ENCODE measurements at regions not wholly inside any gene's neighbourhood (a gene's known extent, or its start where the extent isn't known, plus 50 kb on each side); places are given as distances from the start of the nearest gene placed in this dataset.

DNA sequence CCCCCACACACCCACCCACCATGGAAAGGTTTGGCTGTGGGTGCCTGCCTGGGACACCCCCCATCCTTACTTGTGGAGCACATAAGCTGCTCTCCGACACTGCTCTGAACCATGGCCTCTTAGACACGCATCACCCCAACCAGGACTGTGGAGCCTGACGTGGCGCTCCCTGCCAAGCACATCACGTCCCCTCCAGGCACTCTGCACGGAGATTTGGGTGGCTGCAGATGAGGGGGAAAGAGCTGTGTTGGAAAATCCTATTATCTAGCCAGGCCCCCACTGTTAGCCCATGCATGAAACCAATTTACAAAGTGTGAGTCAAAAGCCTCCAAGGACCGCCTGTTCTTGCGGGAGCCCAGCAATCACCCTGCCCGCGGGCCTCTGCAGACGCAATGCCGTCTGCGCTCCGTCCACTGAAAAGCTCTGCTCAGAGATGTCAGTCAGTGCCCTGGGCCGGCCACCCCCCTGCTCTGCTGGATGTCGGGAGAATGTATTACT is 163.4 kb upstream of the NECTIN1 start (continued):
- TF ChIP-seq, protein P1, sequence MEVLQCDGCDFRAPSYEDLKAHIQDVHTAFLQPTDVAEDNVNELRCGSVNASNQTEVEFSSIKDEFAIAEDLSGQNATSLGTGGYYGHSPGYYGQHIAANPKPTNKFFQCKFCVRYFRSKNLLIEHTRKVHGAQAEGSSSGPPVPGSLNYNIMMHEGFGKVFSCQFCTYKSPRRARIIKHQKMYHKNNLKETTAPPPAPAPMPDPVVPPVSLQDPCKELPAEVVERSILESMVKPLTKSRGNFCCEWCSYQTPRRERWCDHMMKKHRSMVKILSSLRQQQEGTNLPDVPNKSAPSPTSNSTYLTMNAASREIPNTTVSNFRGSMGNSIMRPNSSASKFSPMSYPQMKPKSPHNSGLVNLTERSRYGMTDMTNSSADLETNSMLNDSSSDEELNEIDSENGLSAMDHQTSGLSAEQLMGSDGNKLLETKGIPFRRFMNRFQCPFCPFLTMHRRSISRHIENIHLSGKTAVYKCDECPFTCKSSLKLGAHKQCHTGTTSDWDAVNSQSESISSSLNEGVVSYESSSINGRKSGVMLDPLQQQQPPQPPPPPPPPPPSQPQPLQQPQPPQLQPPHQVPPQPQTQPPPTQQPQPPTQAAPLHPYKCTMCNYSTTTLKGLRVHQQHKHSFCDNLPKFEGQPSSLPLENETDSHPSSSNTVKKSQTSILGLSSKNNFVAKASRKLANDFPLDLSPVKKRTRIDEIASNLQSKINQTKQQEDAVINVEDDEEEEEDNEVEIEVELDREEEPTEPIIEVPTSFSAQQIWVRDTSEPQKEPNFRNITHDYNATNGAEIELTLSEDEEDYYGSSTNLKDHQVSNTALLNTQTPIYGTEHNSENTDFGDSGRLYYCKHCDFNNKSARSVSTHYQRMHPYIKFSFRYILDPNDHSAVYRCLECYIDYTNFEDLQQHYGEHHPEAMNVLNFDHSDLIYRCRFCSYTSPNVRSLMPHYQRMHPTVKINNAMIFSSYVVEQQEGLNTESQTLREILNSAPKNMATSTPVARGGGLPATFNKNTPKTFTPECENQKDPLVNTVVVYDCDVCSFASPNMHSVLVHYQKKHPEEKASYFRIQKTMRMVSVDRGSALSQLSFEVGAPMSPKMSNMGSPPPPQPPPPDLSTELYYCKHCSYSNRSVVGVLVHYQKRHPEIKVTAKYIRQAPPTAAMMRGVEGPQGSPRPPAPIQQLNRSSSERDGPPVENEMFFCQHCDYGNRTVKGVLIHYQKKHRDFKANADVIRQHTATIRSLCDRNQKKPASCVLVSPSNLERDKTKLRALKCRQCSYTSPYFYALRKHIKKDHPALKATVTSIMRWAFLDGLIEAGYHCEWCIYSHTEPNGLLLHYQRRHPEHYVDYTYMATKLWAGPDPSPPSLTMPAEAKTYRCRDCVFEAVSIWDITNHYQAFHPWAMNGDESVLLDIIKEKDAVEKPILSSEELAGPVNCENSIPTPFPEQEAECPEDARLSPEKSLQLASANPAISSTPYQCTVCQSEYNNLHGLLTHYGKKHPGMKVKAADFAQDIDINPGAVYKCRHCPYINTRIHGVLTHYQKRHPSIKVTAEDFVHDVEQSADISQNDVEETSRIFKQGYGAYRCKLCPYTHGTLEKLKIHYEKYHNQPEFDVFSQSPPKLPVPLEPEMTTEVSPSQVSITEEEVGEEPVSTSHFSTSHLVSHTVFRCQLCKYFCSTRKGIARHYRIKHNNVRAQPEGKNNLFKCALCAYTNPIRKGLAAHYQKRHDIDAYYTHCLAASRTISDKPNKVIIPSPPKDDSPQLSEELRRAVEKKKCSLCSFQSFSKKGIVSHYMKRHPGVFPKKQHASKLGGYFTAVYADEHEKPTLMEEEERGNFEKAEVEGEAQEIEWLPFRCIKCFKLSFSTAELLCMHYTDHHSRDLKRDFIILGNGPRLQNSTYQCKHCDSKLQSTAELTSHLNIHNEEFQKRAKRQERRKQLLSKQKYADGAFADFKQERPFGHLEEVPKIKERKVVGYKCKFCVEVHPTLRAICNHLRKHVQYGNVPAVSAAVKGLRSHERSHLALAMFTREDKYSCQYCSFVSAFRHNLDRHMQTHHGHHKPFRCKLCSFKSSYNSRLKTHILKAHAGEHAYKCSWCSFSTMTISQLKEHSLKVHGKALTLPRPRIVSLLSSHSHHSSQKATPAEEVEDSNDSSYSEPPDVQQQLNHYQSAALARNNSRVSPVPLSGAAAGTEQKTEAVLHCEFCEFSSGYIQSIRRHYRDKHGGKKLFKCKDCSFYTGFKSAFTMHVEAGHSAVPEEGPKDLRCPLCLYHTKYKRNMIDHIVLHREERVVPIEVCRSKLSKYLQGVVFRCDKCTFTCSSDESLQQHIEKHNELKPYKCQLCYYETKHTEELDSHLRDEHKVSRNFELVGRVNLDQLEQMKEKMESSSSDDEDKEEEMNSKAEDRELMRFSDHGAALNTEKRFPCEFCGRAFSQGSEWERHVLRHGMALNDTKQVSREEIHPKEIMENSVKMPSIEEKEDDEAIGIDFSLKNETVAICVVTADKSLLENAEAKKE (CRISPR knock-in tag; IDR thresholded peaks at IDR 0.05), result no peak
- no peak for TF ChIP-seq NANOG (IDR thresholded peaks at IDR 0.05; ENCODE audit: borderline replicate concordance)
- no peak for TF ChIP-seq ZNF114 (CRISPR knock-in tag; IDR thresholded peaks at IDR 0.05)
- no peak for TF ChIP-seq EZH2phosphoT487 (IDR thresholded peaks at IDR 0.05; ENCODE audit: unreplicated experiment)
- no peak for TF ChIP-seq CREB1 (CRISPR knock-in tag; IDR thresholded peaks at IDR 0.05; ENCODE audit: low read depth)

DNA sequence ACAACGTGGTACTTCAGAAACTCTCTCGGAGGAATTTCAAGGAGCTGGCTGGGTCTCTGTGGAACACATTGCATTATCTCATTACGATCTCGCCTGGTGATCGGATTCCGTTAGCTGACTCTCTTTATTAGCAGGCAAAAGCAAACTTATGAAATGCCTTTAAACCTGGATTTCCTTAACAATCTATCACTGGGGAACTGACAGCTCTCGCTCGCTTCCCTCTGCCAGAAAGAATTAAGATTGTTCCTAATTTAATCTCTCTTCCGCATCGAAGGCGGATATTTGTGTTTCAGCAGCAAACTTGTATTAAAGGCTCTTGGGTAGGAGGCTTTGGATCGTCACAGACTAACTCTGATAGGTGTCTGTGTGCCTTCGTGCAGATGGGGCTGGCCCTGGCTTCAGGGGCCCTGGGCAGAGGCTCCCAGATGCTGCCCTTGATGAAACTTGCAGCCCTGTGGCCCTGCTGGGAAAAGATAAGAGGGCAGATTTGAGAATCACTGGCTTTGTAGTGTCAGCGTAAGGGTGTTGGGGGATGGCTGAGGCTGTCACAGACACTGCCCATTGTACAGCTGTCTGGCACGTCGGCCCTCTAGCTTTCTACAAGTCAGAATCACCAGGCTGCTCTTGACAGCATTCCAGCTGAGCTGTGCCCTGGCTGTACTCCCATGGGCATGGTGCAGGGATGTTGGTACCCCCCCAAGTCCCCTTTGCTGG is 162.2 kb upstream of the NECTIN1 start:
- Mint-ChIP-seq H3K4me1 (peaks cover 9% of the 10 kb centered on the region), H3K9me3 (no peaks in the 10 kb centered on the region), H3K4me3 (no peak overlapping the region), H3K36me3 (ENCODE audit: low read depth) (no peaks in the 10 kb centered on the region), H3K27ac (no peak overlapping the region), H3K27me3 (ENCODE audit: insufficient read depth, low read depth, poor library complexity) (peaks cover 13% of the 10 kb centered on the region)
- ATAC-seq (no peak), DNase-seq (ENCODE audit: low spot score) (no peak)
- H3K79me2 ChIP-seq (replicated peaks; ENCODE audit: insufficient read depth), result no peaks in the 10 kb centered on the region
- H3K36me3 ChIP-seq (ENCODE audit: insufficient read depth), result no peaks in the 10 kb centered on the region
- no peak overlapping the region for H3K4me3 ChIP-seq
- no peaks in the 10 kb centered on the region for H3F3A ChIP-seq (replicated peaks; ENCODE audit: low read depth)
- peaks cover 4% of the 10 kb centered on the region; the same call in 1 of the 2 replicates for H3K9me2 ChIP-seq (ENCODE audit: insufficient read depth)
- H3K27ac ChIP-seq (ENCODE audit: low read depth), result no peak overlapping the region
- H2AFZ ChIP-seq, result no peak overlapping the region
- no peaks in the 10 kb centered on the region for H3K27me3 ChIP-seq (ENCODE audit: insufficient read depth)
- no peaks in the 10 kb centered on the region for H4K20me1 ChIP-seq (replicated peaks; ENCODE audit: insufficient read depth)
- no peak overlapping the region for H3K4me2 ChIP-seq
- no peaks in the 10 kb centered on the region for H3K4me1 ChIP-seq (ENCODE audit: insufficient read depth)
- TF ChIP-seq, protein P2, sequence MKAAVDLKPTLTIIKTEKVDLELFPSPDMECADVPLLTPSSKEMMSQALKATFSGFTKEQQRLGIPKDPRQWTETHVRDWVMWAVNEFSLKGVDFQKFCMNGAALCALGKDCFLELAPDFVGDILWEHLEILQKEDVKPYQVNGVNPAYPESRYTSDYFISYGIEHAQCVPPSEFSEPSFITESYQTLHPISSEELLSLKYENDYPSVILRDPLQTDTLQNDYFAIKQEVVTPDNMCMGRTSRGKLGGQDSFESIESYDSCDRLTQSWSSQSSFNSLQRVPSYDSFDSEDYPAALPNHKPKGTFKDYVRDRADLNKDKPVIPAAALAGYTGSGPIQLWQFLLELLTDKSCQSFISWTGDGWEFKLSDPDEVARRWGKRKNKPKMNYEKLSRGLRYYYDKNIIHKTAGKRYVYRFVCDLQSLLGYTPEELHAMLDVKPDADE (IDR thresholded peaks at IDR 0.05), result no peak
- TF ChIP-seq EZH2 (IDR thresholded peaks at IDR 0.05; ENCODE audit: low read depth, unreplicated experiment) (no peak), CREB1 (CRISPR knock-in tag; IDR thresholded peaks at IDR 0.05; ENCODE audit: low read depth) (no peak), EZH2phosphoT487 (IDR thresholded peaks at IDR 0.05; ENCODE audit: unreplicated experiment) (no peak), JUNB (IDR thresholded peaks at IDR 0.05; ENCODE audit: unreplicated experiment) (no peak), ZNF114 (CRISPR knock-in tag; IDR thresholded peaks at IDR 0.05) (no peak), ZNF331 (CRISPR knock-in tag; IDR thresholded peaks at IDR 0.05; ENCODE audit: low read depth) (no peak)
- TF ChIP-seq, protein P3, sequence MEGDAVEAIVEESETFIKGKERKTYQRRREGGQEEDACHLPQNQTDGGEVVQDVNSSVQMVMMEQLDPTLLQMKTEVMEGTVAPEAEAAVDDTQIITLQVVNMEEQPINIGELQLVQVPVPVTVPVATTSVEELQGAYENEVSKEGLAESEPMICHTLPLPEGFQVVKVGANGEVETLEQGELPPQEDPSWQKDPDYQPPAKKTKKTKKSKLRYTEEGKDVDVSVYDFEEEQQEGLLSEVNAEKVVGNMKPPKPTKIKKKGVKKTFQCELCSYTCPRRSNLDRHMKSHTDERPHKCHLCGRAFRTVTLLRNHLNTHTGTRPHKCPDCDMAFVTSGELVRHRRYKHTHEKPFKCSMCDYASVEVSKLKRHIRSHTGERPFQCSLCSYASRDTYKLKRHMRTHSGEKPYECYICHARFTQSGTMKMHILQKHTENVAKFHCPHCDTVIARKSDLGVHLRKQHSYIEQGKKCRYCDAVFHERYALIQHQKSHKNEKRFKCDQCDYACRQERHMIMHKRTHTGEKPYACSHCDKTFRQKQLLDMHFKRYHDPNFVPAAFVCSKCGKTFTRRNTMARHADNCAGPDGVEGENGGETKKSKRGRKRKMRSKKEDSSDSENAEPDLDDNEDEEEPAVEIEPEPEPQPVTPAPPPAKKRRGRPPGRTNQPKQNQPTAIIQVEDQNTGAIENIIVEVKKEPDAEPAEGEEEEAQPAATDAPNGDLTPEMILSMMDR (conservative IDR thresholded peaks at IDR 0.05; ENCODE audit: low read depth in 2 of 2), result no peak
- TF ChIP-seq, protein P4, sequence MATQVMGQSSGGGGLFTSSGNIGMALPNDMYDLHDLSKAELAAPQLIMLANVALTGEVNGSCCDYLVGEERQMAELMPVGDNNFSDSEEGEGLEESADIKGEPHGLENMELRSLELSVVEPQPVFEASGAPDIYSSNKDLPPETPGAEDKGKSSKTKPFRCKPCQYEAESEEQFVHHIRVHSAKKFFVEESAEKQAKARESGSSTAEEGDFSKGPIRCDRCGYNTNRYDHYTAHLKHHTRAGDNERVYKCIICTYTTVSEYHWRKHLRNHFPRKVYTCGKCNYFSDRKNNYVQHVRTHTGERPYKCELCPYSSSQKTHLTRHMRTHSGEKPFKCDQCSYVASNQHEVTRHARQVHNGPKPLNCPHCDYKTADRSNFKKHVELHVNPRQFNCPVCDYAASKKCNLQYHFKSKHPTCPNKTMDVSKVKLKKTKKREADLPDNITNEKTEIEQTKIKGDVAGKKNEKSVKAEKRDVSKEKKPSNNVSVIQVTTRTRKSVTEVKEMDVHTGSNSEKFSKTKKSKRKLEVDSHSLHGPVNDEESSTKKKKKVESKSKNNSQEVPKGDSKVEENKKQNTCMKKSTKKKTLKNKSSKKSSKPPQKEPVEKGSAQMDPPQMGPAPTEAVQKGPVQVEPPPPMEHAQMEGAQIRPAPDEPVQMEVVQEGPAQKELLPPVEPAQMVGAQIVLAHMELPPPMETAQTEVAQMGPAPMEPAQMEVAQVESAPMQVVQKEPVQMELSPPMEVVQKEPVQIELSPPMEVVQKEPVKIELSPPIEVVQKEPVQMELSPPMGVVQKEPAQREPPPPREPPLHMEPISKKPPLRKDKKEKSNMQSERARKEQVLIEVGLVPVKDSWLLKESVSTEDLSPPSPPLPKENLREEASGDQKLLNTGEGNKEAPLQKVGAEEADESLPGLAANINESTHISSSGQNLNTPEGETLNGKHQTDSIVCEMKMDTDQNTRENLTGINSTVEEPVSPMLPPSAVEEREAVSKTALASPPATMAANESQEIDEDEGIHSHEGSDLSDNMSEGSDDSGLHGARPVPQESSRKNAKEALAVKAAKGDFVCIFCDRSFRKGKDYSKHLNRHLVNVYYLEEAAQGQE (IDR thresholded peaks at IDR 0.05; ENCODE audit: unreplicated experiment), result no peak
